Neural progenitor cell (in vitro differentiated cells): ENCODE measurements at regions not wholly inside any gene's neighbourhood (a gene's known extent, or its start where the extent isn't known, plus 50 kb on each side); places are given as distances from the start of the nearest gene placed in this dataset.

ENCODE experiments used
- EZH2 ChIP-seq: fragments of 200-600 bp; sonication (generic); IDR thresholded peaks from 2 replicates; pipeline ENCODE4 v1.6.1; 2017; ENCODE audit warnings: antibody characterized with exemption, mild to moderate bottlenecking, moderate library complexity
- TF ChIP-seq, protein P1 (sequence below): fragments of 200-600 bp; sonication (generic); IDR thresholded peaks from 2 replicates; pipeline ENCODE4 v1.5.1; 2017; ENCODE audit warnings: antibody characterized with exemption, mild to moderate bottlenecking

GRCh38 chr5:91955610-91956009 lies 572.5 kb upstream of the ARRDC3 start:
- TF ChIP-seq, protein P1, sequence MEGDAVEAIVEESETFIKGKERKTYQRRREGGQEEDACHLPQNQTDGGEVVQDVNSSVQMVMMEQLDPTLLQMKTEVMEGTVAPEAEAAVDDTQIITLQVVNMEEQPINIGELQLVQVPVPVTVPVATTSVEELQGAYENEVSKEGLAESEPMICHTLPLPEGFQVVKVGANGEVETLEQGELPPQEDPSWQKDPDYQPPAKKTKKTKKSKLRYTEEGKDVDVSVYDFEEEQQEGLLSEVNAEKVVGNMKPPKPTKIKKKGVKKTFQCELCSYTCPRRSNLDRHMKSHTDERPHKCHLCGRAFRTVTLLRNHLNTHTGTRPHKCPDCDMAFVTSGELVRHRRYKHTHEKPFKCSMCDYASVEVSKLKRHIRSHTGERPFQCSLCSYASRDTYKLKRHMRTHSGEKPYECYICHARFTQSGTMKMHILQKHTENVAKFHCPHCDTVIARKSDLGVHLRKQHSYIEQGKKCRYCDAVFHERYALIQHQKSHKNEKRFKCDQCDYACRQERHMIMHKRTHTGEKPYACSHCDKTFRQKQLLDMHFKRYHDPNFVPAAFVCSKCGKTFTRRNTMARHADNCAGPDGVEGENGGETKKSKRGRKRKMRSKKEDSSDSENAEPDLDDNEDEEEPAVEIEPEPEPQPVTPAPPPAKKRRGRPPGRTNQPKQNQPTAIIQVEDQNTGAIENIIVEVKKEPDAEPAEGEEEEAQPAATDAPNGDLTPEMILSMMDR, result no peak
- no peak for TF ChIP-seq EZH2
